ENCODE measurements at regions not wholly inside any gene's neighbourhood (a gene's known extent, or its start where the extent isn't known, plus 50 kb on each side); places are given as distances from the start of the nearest gene placed in this dataset.

DNA sequence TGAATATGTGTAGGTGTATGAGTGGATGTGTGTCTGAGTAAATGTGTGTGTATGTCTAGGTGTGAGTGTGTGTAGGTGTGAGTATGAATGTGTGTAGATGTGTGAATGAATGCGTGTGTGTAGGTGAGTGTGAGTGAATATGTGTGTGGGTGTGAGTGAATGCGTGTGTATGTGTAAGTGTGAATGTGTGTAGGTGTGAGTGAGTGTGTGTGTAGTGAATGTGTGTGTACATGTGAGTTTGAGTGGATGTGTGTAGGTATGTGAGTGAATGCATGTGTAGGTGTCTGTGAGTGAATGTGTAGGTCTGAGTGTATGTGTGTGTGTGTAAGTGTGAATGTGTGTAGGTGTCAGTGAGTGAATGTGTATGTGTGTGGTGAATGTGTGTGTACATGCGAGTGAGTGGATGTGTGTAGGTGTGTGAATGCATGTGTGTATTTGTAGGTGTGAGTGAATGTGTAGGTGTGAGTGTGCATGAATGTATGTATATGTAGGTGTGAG is 201.0 kb upstream of the ZNF536 start:
- no peak for DNase-seq (ENCODE audit: low spot score)

DNA sequence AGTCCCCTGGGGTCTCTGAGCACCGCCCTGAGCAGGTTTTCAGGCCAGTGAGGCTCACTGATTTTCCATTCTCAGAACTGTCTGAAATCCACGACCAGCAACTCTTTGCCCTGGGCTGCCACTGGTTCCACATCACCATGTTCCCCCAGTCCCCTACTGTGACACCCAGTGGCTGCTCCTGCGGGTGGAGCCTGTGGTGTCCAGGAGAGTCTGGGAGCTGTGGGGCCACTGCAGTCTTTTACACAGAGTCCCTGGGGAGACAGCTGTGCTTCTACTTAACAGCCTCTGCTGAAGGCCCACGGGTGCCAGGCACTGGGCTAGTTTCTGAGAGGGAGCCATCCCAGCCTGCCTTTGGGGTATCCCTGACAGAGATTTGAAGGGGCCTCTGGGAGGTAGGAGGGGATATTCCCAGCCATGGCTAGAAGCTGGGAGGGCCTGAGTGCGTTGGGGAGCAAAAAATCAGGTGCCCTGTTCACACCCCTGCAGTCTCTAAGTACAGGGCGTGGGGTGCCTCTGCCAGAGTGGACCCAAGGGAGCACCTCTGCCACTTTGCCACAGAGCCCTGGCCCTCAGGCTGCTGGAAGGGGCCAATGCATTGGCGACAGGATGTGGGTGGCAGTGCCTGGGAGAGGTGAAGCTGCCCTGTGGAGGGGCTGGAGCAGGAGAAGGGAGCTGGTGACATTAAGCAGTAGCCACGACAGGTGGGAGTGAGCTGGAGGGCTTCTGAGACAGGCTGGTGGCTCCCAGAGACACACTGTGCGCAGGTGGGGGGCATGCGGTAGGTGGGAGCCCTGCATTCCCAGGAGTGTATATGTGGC is 200.2 kb upstream of the ZNF536 start:
- DNase-seq (ENCODE audit: low spot score) = no peak

DNA sequence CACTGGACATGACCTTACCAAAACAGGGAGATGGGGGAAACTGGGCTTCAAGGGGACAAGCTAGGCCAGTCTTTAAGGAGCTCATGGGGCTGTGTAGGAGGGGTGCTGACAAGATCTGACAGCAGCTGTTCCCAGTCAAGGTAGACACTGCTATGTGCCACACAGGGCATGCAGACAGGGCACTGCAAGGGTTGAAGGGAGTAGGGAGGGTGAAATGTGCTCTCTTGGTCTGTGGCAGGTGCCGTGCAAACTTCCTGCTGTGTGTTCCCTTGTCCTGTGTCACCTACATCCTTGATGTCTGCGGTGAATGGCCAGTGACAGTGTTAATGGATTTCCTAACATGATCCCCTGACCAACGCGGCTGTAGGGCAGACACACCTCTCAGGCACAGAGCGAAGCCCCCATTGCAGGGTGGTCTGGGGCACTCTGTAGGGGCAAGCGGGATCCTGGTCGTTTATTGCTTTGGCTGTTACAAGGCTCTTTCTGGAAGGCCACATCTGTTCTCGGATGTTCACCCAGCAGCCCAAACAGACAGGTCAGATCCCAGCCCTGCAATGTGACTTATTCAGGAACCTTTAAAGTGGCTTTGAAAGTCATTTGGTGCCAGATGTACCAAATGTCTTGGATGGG is 199.5 kb upstream of the ZNF536 start:
- DNase-seq (ENCODE audit: low spot score) = no peak

DNA sequence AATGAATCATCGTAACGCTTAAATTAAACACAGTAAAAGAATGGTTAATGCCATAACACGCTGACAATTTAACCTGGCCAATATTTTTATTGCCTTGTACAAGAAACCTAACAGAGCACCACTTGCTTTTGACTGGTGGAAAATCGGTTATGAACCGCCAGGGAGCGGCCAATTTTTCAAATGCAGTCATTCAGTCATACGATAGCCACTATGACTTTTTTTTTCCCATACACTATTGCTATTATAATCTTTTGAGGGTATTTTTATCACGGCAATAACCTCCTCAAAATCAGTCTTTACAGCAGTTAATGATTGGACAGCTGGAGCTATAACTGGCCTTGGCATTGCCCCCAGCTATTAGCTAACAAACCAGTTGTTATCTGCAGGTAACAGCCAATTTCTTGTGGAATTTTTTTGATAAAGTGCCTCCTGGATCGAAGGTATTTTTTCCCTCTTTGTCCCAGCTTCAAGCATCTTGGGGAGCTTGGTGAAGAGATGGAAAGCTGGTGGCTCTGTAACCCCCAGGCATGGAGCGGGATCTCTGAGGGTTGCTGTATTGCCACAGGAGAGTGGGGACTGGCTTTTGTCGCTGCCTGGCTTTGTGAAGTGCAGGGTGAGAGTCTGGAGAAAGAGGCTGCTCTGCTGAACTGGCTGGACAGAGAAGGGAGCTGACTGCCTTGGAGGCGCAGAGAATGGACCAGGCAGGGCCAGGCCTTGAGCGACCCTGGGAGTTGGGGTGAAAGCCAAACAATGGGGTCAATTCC is 198.4 kb upstream of the ZNF536 start:
- DNase-seq (ENCODE audit: low spot score) = no peak

DNA sequence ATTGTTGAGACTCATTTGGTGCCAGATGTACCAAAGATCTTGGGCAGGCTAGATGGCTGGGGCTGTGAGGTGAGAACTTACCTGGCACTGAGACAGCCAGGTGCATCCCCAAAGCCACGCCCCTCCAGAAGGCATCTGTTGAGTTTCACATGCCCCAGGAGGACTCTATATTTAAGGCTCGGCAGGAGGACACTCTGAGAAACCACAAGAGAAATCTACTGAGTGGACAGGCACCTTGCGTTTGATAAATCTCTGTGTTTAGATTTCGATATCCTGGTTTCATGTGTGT is 197.9 kb upstream of the ZNF536 start:
- no peak for DNase-seq (ENCODE audit: low spot score)

DNA sequence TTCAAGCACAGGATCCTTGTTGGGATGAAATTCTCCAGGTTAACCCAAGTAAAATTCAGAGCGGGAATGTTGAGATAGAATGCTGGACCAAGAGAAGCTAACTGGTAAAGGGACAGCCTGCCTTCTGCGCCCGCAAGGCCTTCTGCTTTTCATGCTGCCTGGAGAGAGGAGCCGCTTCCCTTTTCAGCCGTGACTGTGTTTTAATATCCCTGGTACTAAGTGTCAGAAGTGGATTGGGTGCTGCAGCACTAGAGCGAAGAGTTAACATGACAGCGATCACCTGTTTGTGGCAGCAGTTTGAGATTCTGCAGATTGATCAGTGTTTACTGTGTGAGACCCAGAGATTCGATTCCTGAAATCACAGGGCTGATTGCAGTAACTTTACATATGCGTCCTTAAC is 197.4 kb upstream of the ZNF536 start:
- no peak for DNase-seq (ENCODE audit: low spot score)

DNA sequence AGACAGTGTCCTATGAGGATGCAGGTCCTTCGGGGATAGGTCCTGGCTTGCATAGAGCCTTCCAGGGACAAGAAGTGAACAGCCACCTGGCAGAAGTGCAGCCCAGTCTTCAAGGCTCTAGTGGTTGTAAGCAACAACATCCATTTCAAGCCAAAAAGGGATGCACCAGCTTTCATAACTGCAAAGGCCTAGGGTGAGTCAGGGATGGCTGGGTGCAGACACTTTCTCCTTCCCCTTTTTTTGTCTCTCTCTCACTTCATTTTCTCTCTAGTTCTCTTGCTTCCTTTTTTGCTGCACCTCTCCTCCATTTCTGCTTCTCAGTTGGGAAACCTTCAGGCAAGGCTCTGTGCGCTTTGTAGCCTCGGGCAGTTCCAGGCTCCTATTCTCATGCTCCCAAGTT is 196.2 kb upstream of the ZNF536 start:
- DNase-seq (ENCODE audit: low spot score) = no peak

DNA sequence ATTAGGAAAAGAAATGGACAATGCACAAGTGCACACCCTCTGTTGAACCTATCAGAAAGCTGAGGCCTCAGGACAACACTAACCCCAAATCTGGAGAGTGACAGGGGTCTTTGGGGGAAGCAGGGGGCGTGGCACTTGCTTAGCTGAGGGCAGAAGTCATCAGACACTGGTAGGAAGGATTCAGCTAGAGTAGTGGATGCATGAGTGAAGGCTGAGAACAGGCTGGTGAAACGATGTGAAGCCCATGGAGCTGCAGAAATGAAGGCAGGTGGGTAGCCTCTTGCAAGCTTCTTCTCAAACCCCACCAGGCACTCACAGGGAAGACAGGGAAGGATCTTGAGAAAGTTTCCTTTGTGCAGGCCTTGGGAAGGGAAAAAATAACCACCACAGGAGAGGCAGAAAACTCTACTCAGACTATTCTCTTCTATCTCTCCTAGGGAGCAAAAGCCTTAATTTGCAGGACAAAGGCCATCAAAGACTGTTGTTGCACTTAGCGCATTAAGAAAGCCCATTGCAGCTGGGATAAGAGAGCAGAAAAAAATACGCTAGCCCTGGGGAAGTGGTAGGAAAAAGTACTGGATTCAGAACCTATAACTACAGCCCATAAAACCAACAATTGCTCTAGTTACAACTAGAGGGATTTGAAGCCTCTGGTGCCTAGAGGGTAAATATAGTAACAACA is 193.3 kb upstream of the ZNF536 start:
- no peak for DNase-seq (ENCODE audit: low spot score)

DNA sequence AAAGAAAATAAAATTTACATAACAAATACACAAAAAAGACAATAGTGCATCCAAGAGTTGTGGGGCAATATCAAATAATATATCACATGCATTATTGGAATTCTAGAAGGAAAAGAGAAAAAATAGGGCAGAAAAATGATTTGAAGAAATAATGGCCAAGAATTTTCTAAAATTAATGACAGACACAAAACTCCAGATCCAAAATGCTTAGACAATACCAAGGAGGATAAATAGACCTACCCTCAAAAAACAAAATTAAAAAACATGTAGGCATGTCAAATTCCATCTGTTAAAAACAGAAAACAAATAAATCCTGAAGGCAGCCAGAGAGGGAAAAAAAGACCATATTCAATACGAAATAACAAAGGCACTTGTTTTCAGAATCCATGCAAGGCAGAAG is 191.5 kb upstream of the ZNF536 start:
- DNase-seq (ENCODE audit: low spot score) = no peak

DNA sequence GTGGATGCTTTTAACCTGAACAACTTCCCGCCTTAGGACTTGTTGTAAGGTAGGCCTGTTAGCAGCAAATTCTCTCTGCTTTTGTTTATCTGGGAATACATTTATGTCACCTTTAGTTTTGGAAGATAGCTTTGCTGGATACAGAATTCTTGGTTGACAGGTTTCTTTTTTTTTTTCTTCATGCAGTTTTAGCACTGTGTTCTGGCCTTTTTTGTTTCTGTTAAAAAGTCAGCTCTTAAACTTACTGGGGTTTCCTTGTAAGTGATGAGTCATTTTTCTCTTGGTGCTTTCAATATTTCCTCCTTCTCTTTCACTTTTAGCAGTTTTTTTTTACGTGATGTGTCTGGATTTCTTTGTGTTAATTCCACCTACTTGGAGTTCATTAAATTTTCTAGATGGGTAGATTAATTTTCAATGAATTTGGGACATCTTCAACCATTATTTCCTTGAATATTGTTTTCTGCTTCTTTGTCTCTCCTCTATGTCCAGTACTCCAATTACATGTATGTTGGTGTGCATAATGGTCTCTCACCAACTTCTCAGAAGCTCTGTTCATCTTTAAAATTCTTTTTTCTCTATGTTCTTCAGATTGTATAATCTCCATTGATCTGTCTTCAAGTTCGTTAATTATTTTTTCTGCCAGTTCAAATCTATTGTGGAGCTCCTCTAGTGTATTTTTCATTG is 188.2 kb upstream of the ZNF536 start:
- DNase-seq (ENCODE audit: low spot score) = no peak

DNA sequence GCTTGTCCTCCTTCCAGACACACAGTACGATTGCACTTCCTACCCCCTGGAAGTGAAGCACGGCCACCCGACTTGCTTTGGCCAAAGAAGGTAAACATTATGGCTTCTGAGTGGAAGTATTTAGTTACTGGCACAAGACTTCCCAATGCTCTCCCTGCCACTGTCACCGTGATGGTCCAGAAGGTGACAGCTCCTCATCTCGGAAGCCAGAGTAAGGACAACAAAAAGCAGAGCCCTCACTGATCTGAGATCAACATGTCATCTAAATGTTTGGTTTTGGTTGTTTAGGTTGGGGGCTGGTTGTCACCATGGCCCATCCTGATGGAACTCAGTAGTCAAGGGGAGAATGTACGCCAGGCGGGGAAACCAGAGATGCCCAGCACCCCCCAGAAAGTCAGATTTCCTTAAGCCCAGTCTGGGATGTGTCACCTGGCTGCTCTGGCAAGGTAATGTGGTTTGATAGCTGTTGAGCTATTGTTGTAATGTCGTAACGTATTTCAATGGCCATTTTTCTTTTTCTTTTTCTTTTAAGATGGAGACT is 170.1 kb upstream of the ZNF536 start:
- DNase-seq (ENCODE audit: low spot score) = no peak

DNA sequence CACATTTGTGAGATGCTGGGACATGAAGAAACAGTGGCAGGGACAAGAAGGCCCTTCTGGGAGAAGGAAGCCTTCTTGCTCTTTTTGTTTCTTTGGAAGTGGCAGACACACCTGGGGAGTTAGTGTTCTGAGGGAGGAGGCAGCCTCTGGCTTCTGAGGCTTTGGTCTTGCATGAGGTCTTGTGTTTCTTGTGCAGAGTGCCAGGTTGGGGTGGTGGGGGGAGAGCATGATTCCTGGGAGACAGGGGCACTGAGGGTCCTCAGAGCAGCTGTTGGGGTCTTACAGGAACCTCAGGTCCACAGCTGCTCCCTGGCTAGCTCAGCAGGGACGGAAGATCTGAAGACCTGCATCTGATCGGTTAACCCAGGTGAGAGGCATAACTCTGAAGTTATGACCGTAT is 167.5 kb upstream of the ZNF536 start:
- DNase-seq (ENCODE audit: low spot score) = no peak

DNA sequence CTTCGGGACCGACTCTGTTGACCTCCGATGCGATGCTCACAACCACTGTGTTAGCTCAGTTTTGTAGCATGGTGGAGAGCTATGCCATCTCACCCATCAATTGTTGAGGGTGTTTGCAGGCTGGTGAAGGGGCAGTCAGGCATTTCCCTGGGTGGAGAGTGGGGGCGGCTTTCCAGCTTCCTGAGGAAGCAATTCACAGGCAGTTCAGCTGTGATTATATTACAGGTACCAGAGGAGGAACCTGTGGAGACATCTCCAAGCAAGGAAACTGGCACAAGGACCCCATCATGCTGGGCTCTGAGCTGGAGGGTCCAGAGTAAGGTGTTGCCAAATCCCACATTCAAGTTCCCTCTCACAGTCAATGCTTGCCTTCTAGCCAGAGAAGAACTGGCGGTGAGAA is 166.0 kb upstream of the ZNF536 start:
- DNase-seq (ENCODE audit: low spot score) = no peak

DNA sequence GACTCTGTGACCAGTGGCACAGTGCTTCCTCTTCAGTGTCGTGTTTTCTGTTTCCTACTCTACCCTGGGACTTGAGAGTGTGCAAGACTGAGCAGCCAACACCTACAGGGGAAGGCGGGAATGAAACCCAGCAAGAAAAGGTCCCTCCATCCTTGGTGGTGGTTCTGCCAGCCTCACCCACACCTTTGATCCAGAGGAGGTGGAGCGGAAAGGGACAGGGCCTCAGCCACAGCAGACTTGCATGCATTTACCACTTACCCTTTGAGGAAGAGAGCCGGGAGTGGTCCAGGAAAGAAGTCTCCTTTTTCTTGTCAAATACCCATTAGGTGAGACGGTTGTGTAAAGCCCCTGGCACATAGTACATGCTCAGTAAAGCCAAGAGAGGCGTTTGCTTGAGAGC is 164.8 kb upstream of the ZNF536 start:
- DNase-seq (ENCODE audit: low spot score) = no peak

DNA sequence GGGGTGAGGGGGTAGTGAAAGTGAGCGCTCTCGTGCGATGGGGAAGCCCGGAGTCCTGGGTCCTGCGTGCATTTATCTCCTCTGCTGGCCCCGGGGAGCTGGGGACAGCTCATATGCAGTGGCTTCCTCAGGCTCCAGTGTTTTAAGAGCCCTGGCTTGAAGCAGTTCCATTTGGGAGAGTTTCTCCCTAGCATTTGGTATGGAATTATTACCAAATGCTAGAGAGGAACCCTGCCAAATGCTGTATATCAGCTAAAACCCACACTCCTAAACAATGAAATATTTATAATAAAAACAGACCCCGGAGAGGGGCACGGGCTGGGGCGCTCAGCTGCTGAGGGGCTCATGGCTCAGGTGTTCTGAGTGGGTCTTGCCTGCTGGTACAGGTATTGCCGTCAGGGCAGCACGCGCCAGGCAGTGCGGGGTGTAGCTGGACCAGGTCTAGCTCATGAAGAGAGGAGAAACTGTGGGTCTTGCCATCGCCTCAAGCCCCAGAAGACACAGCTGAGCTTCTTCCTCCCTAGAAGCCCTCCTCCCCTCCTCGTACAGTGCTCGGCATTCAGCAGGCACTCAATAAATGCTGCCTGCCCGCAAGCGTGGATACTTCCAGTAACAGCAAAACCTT is 163.6 kb upstream of the ZNF536 start:
- no peak for DNase-seq (ENCODE audit: low spot score)

DNA sequence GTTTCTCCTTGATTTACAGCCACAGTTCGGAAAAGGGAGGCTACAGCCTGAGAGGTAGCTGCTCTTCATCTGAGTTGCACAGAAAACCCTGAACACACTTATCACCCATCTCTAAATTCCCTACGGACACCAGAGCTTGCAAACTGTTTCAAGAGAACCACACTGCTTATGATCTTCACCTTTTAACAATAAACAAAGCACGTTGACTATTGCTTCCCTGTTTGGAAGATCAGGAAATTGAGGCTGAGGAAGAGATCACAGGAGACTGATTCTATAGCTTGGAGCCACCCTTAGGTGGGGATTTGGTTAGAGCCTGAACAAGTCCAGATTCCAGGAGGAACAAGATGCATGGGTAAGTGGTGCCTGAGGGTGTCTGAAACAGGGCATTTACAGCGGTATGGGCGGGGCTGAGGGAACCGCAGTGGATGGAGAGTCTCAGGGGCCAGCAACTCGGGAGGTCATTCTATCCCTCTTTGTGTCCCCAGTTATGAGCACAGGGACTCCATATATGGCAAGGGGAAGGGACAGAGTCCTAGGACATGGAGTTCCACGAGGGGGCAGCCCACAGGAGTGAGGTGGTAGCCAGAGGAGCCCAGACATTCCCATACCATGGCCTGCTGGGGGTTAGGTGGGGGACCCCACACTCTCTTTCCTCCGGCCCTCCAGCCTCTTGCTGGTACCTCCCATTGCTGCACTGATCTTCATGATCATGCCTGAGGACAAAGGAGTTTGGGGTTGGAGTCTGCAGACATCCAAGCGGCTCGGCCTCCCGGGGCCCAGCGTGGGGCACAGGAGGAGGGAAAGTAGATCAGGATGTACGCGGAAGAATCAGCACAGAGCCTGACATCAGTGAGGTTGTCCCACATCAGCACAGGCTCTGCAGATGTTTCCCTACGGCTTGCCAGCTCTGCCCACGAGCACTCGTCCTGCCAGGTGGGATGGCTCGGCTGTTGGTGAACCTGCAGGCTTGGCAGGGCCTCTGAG is 162.3 kb upstream of the ZNF536 start:
- DNase-seq (ENCODE audit: low spot score) = no peak

DNA sequence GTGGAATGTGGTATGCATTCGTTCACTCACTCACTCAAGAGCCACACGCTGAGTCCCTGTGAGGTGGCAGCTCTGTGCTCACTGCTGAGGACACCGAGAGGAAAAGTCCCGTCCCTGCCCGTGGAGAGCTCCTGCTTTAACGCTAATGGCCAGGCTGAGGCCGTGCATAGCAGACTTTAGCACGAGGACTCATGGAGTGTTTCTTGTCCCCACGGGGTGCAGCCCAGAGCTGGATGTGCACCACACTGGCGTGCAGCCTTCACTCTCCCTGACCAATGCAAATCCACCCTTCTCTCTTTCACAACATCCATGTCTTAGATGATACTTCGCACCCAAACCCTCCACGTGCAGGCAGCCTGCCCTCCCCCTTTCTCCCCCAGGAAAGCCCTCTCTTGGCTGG is 159.6 kb upstream of the ZNF536 start:
- no peak for DNase-seq (ENCODE audit: low spot score)

DNA sequence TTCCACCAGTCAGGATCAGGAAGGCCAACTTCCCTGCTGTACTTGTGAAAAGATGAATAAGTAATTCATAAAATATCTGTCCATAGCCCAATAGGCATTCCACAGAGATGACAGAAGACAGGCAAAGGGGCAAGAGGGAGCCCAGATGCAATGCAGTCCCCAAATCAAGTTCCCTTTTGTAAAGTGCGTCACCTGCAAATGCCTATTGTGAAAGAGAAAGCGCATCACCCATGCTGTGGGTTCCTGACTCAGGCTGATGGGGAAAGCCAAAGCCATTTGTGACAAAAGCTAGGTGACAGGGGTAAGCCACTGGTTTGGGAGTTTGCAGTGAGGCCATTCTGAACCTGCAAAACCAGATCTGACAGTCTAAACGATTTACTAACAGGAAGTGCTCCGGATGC is 157.5 kb upstream of the ZNF536 start:
- no peak for DNase-seq (ENCODE audit: low spot score)

DNA sequence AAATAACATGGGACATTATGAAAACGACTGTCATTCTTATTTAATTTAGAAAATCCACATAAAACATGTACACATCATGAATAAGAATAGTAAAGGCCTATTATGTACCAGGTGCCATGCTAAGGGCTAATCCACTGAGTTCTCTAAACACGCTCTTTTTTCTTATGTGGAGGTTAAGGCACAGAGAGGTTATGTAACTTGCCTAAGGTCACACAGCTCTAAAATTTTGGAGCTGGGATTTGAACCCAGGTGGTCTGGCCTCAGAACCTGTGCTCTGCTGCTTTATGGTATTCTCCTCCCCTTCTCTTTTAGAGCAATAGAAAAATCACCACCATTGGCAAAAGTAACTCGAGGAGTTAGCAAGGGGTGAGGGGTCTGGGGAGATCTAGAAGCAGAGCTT is 156.9 kb upstream of the ZNF536 start:
- no peak for DNase-seq (ENCODE audit: low spot score)

DNA sequence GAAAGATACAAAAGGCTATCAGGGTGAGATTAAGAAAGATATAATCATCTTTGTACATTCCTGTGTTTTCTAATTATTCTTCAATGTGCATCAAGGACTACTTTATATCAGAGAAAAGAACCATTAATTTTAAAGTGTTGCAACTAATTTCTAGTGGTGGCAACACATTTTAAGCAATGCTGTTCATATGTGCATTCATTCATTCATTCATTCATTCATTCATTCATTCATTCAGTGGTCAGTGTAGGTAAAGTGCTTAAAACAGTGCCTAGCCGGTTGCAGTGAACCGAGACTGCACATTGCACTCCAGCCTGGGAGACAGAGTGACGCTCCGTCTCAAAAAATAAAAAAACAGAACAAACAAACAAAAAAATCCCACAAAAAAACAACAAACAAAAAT is 155.7 kb upstream of the ZNF536 start:
- no peak for DNase-seq (ENCODE audit: low spot score)
